Fibroblast of villous mesenchyme (primary cell): ENCODE measurements at regions not wholly inside any gene's neighbourhood (a gene's known extent, or its start where the extent isn't known, plus 50 kb on each side); places are given as distances from the start of the nearest gene placed in this dataset.

Experiments
- DNase-seq: peaks from one replicate; pipeline ENCODE4 v3.0.0-alpha.2; 2010; ENCODE audit warnings: low read depth
- H3K4me3 ChIP-seq: 2 replicates; pipeline ENCODE4 v1.5.1; 2011; ENCODE audit warnings: low read depth, mild to moderate bottlenecking, low read length
- CTCF ChIP-seq: IDR thresholded peaks from 2 replicates; pipeline ENCODE4 v1.5.1; 2012; ENCODE audit warnings: low read depth, mild to moderate bottlenecking, low read length; ENCODE audit not compliant: insufficient read depth

DNA sequence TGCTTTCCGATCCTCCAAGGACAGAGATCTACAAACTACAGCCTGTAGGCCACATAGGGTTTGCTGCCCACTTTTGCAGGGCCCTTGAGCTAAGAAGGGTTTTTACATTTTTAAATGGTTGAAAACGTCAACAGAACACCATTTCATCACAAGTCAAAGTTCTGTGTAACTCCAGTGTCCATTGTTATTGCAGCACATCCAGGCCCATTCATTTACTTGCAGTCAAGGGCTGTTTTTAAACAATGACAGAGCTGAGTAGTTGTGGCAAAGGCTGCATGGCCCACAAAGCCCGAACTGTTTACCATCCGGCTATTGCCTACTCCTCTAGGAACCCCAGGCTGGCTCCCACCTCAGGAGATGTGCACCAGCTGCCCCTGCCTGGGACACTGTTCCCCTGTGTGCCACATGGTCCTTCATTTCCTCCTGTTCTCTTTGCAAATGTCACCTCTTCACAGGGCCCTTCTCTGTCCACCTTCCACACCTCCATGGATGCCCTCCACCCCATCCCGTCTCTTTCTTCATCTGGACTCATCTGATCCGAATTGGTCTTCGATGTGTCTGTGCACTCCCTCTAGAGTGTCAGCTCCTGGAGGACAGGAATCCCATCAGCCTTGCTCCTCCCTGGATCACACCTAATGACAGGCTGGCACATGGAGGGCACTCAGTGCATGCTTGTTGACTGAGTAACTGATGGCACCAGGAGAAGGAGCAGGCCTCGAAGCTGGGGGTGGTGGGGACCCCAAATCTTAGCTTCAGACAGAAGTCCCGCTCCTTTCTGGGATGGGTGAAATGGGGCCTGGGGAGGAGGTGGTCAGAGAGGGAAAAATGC lies 69.5 kb upstream of the IQSEC1 start:
- TF ChIP-seq CTCF: no peak
- DNase-seq: no peak
- H3K4me3 ChIP-seq: no peak overlapping the region

DNA sequence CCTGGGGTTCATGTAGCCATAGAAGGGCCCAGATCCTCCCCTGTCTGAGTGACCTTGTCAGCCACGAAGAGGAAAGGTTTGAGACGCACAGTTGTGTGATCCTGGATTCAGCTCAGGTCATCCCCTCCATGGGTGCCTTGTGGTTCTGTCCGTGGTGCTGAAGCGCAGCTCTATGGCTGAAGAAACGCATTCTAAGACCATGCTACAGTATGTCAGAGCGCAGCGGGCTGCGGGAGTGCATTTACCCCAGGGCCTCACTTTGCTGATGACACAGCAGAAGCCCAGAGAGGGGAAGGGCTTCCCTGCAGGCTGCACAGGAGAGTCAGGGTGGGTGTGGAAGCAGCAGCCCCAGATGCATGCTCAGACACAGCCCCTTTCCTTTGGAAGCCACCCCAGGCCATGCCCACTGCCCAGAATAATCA lies 68.8 kb upstream of the IQSEC1 start:
- no peak overlapping the region for H3K4me3 ChIP-seq
- no peak for TF ChIP-seq CTCF
- peak; percentile 17 for DNase-seq

GRCh38 chr3:13141183-13141582 lies 68.0 kb upstream of the IQSEC1 start:
- no peak for DNase-seq
- TF ChIP-seq CTCF: no peak
- H3K4me3 ChIP-seq: no peak overlapping the region

- no peak overlapping the region for H3K4me3 ChIP-seq
- TF ChIP-seq CTCF: no peak
- no peak for DNase-seq
These were observed 67.4 kb upstream of the IQSEC1 start for GRCh38 chr3:13140596-13140995.

DNA sequence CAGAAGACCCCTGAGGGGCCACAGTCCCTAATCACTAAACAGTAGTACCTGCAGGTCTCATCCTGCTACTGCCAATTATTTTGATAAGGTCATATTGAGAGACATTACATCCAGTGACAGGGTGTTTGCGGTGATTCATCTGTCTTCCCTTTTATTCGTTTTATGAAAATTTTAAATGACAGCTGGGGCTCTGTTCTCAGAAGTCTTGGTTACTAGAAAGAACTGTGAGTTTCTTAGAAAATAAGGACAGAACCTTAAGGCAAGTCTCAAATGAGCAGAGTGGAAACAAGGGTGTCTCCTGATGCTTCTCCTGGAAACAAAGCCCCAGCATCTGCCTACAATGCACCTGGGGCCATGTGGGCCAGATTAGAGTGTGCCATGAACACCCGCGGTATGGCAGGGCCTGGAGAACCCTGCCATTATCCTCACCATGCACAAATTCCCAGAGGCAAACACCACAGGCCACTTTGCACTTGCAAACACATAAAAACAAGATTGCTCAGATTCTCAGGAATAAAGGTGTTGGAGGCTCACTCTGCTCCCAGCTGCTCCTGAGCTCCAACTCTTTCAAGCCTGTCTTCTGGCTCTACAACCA lies 66.3 kb upstream of the IQSEC1 start:
- no peak for DNase-seq
- H3K4me3 ChIP-seq: no peak overlapping the region
- no peak for TF ChIP-seq CTCF

DNA sequence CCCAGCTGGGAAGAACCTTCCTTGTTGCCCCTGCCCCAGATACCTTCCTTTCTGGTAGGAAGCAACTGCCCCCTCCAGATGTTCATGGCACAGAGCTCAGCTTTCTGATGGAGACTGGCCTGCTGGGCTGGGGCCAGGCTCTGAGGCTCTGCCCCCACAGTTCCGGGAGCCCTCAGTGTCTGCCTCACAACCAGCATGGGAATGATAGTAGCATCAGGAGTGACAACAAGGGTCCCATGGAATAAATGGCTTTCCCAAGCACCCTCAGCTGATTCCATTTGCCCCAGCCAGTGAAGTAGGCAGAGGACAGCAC lies 65.6 kb upstream of the IQSEC1 start:
- TF ChIP-seq CTCF: no peak
- no peak overlapping the region for H3K4me3 ChIP-seq
- no peak for DNase-seq
